ENCODE measurements at regions not wholly inside any gene's neighbourhood (a gene's known extent, or its start where the extent isn't known, plus 50 kb on each side); places are given as distances from the start of the nearest gene placed in this dataset.

- TF ChIP-seq, protein P1, sequence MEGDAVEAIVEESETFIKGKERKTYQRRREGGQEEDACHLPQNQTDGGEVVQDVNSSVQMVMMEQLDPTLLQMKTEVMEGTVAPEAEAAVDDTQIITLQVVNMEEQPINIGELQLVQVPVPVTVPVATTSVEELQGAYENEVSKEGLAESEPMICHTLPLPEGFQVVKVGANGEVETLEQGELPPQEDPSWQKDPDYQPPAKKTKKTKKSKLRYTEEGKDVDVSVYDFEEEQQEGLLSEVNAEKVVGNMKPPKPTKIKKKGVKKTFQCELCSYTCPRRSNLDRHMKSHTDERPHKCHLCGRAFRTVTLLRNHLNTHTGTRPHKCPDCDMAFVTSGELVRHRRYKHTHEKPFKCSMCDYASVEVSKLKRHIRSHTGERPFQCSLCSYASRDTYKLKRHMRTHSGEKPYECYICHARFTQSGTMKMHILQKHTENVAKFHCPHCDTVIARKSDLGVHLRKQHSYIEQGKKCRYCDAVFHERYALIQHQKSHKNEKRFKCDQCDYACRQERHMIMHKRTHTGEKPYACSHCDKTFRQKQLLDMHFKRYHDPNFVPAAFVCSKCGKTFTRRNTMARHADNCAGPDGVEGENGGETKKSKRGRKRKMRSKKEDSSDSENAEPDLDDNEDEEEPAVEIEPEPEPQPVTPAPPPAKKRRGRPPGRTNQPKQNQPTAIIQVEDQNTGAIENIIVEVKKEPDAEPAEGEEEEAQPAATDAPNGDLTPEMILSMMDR (IDR thresholded peaks at IDR 0.05; ENCODE audit: insufficient read depth, low read length), result no peak
- TF ChIP-seq POLR2AphosphoS5 (IDR thresholded peaks at IDR 0.05; ENCODE audit: low read depth) (no peak), GABPA (IDR thresholded peaks at IDR 0.05; ENCODE audit: low read depth) (no peak), SPI1 (IDR thresholded peaks at IDR 0.05; ENCODE audit: borderline replicate concordance, low read depth) (no peak)
- TF ChIP-seq, protein P2, sequence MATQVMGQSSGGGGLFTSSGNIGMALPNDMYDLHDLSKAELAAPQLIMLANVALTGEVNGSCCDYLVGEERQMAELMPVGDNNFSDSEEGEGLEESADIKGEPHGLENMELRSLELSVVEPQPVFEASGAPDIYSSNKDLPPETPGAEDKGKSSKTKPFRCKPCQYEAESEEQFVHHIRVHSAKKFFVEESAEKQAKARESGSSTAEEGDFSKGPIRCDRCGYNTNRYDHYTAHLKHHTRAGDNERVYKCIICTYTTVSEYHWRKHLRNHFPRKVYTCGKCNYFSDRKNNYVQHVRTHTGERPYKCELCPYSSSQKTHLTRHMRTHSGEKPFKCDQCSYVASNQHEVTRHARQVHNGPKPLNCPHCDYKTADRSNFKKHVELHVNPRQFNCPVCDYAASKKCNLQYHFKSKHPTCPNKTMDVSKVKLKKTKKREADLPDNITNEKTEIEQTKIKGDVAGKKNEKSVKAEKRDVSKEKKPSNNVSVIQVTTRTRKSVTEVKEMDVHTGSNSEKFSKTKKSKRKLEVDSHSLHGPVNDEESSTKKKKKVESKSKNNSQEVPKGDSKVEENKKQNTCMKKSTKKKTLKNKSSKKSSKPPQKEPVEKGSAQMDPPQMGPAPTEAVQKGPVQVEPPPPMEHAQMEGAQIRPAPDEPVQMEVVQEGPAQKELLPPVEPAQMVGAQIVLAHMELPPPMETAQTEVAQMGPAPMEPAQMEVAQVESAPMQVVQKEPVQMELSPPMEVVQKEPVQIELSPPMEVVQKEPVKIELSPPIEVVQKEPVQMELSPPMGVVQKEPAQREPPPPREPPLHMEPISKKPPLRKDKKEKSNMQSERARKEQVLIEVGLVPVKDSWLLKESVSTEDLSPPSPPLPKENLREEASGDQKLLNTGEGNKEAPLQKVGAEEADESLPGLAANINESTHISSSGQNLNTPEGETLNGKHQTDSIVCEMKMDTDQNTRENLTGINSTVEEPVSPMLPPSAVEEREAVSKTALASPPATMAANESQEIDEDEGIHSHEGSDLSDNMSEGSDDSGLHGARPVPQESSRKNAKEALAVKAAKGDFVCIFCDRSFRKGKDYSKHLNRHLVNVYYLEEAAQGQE (IDR thresholded peaks at IDR 0.05; ENCODE audit: insufficient replicate concordance, low read depth), result no peak
These were observed 73.7 kb downstream of the LRATD1 start for GRCh38 chr2:14706201-14706600.

All from HL-60 (cell line).